K562 (cell line): ENCODE measurements at regions not wholly inside any gene's neighbourhood (a gene's known extent, or its start where the extent isn't known, plus 50 kb on each side); places are given as distances from the start of the nearest gene placed in this dataset.

Experiments
- ATAC-seq: fragments of 200-7000 bp; cut with Tn5 transposase; 3 replicates; pipeline ENCODE4 v1.9.1; 2020; ENCODE audit warnings: moderate library complexity
- BruUV-seq: library from RNA; stranded (reverse); fragments of 400-500 nt; replicated peaks from 2 replicates; lab custom pipeline; 2021; lab: Mats Ljungman, UMichigan
- CTCF ChIA-PET: fragments of 300-600 bp; formaldehyde crosslinking; extraction: SDS; loops from one replicate; lab custom pipeline; 2021; ENCODE audit warnings: low intra/inter-chr PET ratio; lab: Yijun Ruan, JAX
- POLR2A ChIA-PET: fragments of 300-600, 350-650 bp; sonication (Branson Sonifier 250); formaldehyde crosslinking; extraction: SDS; loops from one replicate; lab custom pipeline; 2021; ENCODE audit warnings: antibody characterized with exemption, inconsistent platforms; lab: Yijun Ruan, JAX
- DNase-seq, 4 experiments: peaks; one replicate each; pipeline versions ENCODE4 v3.0.0 to v3.0.0-alpha.2; 2011 to 2018; ENCODE audit warnings: low spot score in 3 of 4, mixed read lengths in 3 of 4; ENCODE audit errors: extremely low read depth in 1 of 4
- FAIRE-seq: peaks from 2 replicates; lab custom pipeline; 2011; peaks lifted over from hg19 to GRCh38; lab: Jason Lieb, UNC
- H2AFZ ChIP-seq: 2 replicates; pipeline ENCODE4 v1.6.0; 2011; ENCODE audit warnings: low read depth, low read length, control low read depth, inconsistent platforms
- H3K27ac ChIP-seq: fragments of 200-600 bp; 3 replicates; pipeline ENCODE4 v1.8.0; 2011; ENCODE audit warnings: low read depth, mild to moderate bottlenecking, control low read depth, inconsistent platforms, low read length, moderate library complexity, mixed read lengths; ENCODE audit errors: extremely low read depth
- H3K27me3 ChIP-seq, 2 experiments: fragments of 300-600 bp in 1 of 2; 2 replicates in 1 of 2; 3 replicates in 1 of 2; pipeline versions ENCODE4 v1.6.0 to v1.8.0; 2011; ENCODE audit warnings: inconsistent platforms in 2 of 2, low read length in 2 of 2, mild to moderate bottlenecking in 1 of 2, mixed read lengths in 1 of 2, moderate library complexity in 1 of 2; ENCODE audit not compliant: control insufficient read depth in 2 of 2, insufficient read depth in 2 of 2
- H3K36me3 ChIP-seq: fragments of 300-600 bp; 3 replicates; pipeline ENCODE4 v1.8.0; 2011; ENCODE audit warnings: mild to moderate bottlenecking, low read length, inconsistent platforms; ENCODE audit not compliant: control insufficient read depth, insufficient read depth
- H3K4me1 ChIP-seq, 2 experiments: fragments of 200-600 bp in 1 of 2; replicated peaks in 1 of 2; 2 replicates in 1 of 2; 3 replicates in 1 of 2; pipeline versions ENCODE4 v1.5.1 to v1.8.0; 2011; ENCODE audit warnings: inconsistent platforms in 2 of 2, low read length in 2 of 2, mild to moderate bottlenecking in 1 of 2, mixed read lengths in 1 of 2, moderate library complexity in 1 of 2; ENCODE audit not compliant: control insufficient read depth in 2 of 2, insufficient read depth in 2 of 2
- H3K4me2 ChIP-seq: 2 replicates; pipeline ENCODE4 v1.6.1; 2011; ENCODE audit warnings: low read length, control low read depth, inconsistent platforms, mixed read lengths; ENCODE audit not compliant: insufficient read depth
- H3K4me3 ChIP-seq: fragments of 200-600 bp; sonication (generic), shearing (Covaris generic); 2 replicates; pipeline ENCODE4 v1.5.1; 2016; ENCODE audit warnings: control low read depth, inconsistent platforms
- H3K79me2 ChIP-seq: fragments of 200-600 bp; 3 replicates; pipeline ENCODE4 v1.8.0; 2011; ENCODE audit warnings: low read length, inconsistent platforms; ENCODE audit not compliant: control insufficient read depth, insufficient read depth
- H3K9ac ChIP-seq, 2 experiments: 2 replicates each; pipeline versions ENCODE4 v1.6.0 to v1.6.1; 2011; ENCODE audit warnings: low read depth in 2 of 2, low read length in 2 of 2, control low read depth in 1 of 2, inconsistent platforms in 1 of 2, mild to moderate bottlenecking in 1 of 2, mixed read lengths in 1 of 2; ENCODE audit not compliant: insufficient read depth in 1 of 2
- H3K9me1 ChIP-seq: one replicate; pipeline ENCODE4 v1.6.0; 2011; ENCODE audit warnings: inconsistent platforms, mild to moderate bottlenecking, low read length, moderate library complexity; ENCODE audit not compliant: control insufficient read depth, insufficient read depth
- H3K9me3 ChIP-seq: replicated peaks from 2 replicates; pipeline ENCODE4 v1.5.1; 2011; ENCODE audit warnings: low read depth, low read length, inconsistent platforms; ENCODE audit not compliant: control insufficient read depth, insufficient read depth
- H4K20me1 ChIP-seq: replicated peaks from 2 replicates; pipeline ENCODE4 v1.6.1; 2011; ENCODE audit warnings: low read length, inconsistent platforms, mixed read lengths; ENCODE audit not compliant: control insufficient read depth, insufficient read depth
- ATF7 ChIP-seq: fragments of 450-650 bp; IDR thresholded peaks from 2 replicates; pipeline ENCODE4 v1.7.1; 2014; ENCODE audit warnings: mild to moderate bottlenecking, moderate library complexity
- BRF1 ChIP-seq: IDR thresholded peaks from 3 replicates; pipeline ENCODE4 v1.6.1; 2011; ENCODE audit warnings: borderline replicate concordance, mild to moderate bottlenecking; ENCODE audit not compliant: insufficient read length; ENCODE audit errors: extremely low read depth
- ETS2 ChIP-seq: IDR thresholded peaks from 2 replicates; pipeline ENCODE4 v1.6.1; 2016; ENCODE audit warnings: borderline replicate concordance, missing genetic modification characterization, mild to moderate bottlenecking, moderate library complexity, missing compliant biosample characterization; ENCODE audit not compliant: poor library complexity, severe bottlenecking
- HMG20B ChIP-seq: fragments of 250-450 bp; sonication (Bioruptor Pico); IDR thresholded peaks from 2 replicates; pipeline ENCODE4 v1.5.0; 2021; ENCODE audit warnings: mild to moderate bottlenecking
- HNRNPLL ChIP-seq: fragments of 200-400 bp; formaldehyde crosslinking; IDR thresholded peaks from 2 replicates; pipeline ENCODE4 v1.6.1; 2017; ENCODE audit warnings: low read length, low read depth, mild to moderate bottlenecking; ENCODE audit not compliant: poor library complexity, severe bottlenecking
- NFATC3 ChIP-seq: fragments of 450-650 bp; IDR thresholded peaks from 2 replicates; pipeline ENCODE4 v1.6.1; 2017; ENCODE audit warnings: mild to moderate bottlenecking
- NFIX ChIP-seq: fragments of 250-450 bp; sonication (Bioruptor Pico); IDR thresholded peaks from 2 replicates; pipeline ENCODE4 v1.4.0; 2020; ENCODE audit warnings: low read depth, mild to moderate bottlenecking, moderate library complexity
- NR1H2 ChIP-seq: sonication (generic); formaldehyde crosslinking; IDR thresholded peaks from 2 replicates; pipeline ENCODE4 v1.4.0; 2020; ENCODE audit warnings: mild to moderate bottlenecking, missing genetic modification reagents
- SRSF7 ChIP-seq: fragments of 200-400 bp; formaldehyde crosslinking; optimal IDR thresholded peaks from 2 replicates; pipeline ENCODE3; 2017; ENCODE audit warnings: mild to moderate bottlenecking, low read depth, low read length
- TBL1XR1 ChIP-seq, 2 experiments: IDR thresholded peaks; 2 replicates each; pipeline ENCODE4 v1.6.1; 2012; ENCODE audit warnings: improper control_type of control experiment in 2 of 2, low read length in 2 of 2, mild to moderate bottlenecking in 1 of 2
- TCFL5 ChIP-seq: fragments of 250-450 bp; sonication (Bioruptor Pico); conservative IDR thresholded peaks from 2 replicates; pipeline ENCODE4 v1.6.1; 2021; ENCODE audit warnings: mild to moderate bottlenecking, moderate library complexity, matching md5 sums
- ZBTB8A ChIP-seq: fragments of 450-650 bp; IDR thresholded peaks from 2 replicates; pipeline ENCODE4 v1.6.1; 2018; ENCODE audit warnings: mild to moderate bottlenecking, moderate library complexity; ENCODE audit not compliant: partially characterized antibody
- ZNF384 ChIP-seq: IDR thresholded peaks from 2 replicates; pipeline ENCODE4 v1.6.1; 2012; ENCODE audit warnings: low read depth, low read length, improper control_type of control experiment
- WGBS: fragments of 100-300 bp; shearing (Covaris generic); methylation state at CpG from one replicate; pipeline ENCODE4 v1.1.6; 2016; ENCODE audit warnings: low coverage, mixed read lengths; ENCODE audit not compliant: insufficient coverage; ENCODE audit errors: missing lambda C conversion rate; 5-methylcytosine and 5-hydroxymethylcytosine counted together
- in situ Hi-C: fragments of 300-500 bp; cut with MboI; formaldehyde crosslinking; loops from 4 replicates; pipeline ENCODE4 v1.15.0; 2018; ENCODE audit warnings: inconsistent platforms, mixed read lengths
- intact Hi-C: fragments of 100-400 bp; cut with micrococcal nuclease; formaldehyde crosslinking; loops from 2 replicates; pipeline ENCODE4 v1.14.2; 2022
- TF ChIP-seq, protein P1 (sequence below): sonication (generic); formaldehyde crosslinking; IDR thresholded peaks from 2 replicates; pipeline ENCODE4 v1.8.0; 2022; ENCODE audit warnings: mild to moderate bottlenecking, missing genetic modification reagents

DNA sequence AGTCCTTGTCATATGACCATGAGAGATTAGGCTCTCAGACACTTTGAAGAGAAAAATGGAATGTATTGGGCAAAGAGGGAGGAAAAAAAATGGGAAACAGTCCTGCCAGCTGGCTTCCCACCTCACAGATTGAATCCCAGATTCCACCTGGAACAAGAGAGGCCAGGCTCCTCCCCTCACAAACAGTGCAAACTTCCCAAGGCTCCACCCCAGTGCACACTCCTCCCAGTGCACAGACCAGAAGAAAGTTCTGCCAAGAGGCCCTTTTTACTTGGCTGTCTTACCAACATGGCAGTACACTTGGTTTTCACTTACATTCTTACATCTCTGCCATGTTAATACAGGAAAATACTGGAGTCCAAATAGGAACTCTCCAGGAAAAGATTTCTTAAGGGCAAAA, 202.3 kb downstream of the AHR start (continued):
- TF ChIP-seq, protein P1, sequence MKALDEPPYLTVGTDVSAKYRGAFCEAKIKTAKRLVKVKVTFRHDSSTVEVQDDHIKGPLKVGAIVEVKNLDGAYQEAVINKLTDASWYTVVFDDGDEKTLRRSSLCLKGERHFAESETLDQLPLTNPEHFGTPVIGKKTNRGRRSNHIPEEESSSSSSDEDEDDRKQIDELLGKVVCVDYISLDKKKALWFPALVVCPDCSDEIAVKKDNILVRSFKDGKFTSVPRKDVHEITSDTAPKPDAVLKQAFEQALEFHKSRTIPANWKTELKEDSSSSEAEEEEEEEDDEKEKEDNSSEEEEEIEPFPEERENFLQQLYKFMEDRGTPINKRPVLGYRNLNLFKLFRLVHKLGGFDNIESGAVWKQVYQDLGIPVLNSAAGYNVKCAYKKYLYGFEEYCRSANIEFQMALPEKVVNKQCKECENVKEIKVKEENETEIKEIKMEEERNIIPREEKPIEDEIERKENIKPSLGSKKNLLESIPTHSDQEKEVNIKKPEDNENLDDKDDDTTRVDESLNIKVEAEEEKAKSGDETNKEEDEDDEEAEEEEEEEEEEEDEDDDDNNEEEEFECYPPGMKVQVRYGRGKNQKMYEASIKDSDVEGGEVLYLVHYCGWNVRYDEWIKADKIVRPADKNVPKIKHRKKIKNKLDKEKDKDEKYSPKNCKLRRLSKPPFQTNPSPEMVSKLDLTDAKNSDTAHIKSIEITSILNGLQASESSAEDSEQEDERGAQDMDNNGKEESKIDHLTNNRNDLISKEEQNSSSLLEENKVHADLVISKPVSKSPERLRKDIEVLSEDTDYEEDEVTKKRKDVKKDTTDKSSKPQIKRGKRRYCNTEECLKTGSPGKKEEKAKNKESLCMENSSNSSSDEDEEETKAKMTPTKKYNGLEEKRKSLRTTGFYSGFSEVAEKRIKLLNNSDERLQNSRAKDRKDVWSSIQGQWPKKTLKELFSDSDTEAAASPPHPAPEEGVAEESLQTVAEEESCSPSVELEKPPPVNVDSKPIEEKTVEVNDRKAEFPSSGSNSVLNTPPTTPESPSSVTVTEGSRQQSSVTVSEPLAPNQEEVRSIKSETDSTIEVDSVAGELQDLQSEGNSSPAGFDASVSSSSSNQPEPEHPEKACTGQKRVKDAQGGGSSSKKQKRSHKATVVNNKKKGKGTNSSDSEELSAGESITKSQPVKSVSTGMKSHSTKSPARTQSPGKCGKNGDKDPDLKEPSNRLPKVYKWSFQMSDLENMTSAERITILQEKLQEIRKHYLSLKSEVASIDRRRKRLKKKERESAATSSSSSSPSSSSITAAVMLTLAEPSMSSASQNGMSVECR (CRISPR knock-in tag), result no peak
- TF ChIP-seq HMG20B (CRISPR knock-in tag), result no peak
- no peak for TF ChIP-seq TCFL5
- TF ChIP-seq HNRNPLL, result no peak
- TF ChIP-seq BRF1, result no peak
- TF ChIP-seq NFATC3, result no peak
- TF ChIP-seq, all 486 proteins: peak for 0

DNA sequence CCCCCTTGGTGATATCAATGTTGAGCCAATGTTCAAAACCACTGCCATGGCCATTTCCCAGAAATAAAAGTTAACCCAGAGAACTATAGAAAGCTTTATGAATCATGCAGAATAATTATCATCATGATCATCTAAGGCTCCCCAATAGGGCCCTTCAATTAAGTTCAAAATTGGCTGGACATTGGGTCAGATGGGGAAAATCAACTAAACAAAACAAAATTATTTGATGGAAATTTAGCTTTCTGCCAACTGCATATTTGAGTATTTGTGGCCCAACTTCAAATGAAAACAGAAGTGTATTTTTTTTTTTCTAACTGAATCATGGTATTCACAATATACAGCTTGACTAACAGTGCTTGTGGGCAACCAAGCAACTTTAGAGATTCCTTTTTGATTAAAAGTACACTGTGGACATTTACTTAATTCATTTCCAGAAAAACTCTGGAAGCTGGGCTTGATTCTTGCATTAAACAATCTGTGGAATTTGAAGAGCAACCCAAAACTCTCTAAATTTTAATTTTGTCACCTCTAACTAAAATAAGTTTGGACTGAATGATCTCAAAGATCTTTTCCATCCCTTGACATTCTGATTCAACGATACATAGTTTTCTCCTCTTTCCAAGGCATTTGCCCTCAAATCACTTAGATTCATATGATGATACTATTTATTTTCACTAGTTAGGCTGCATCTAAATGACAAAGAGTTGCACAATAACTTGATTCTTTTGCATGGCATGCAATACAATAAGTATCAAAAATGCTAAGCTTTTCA, 203.2 kb downstream of the AHR start:
- FAIRE-seq (no peak), DNase-seq (no peak), ATAC-seq (no peak)
- intact Hi-C loops, result no loop called here
- H3K27me3 ChIP-seq, result no peaks in the 10 kb centered on the region
- 11% methylated on average over 1 of the region's 1 CpG for WGBS
- H3K79me2 ChIP-seq, result no peaks in the 10 kb centered on the region
- no peak overlapping the region for H2AFZ ChIP-seq
- ChIA-PET CTCF (no interaction called here), POLR2A (no interaction called here)
- H3K36me3 ChIP-seq, result no peaks in the 10 kb centered on the region
- no peaks in the 10 kb centered on the region for H3K9me1 ChIP-seq
- no peak overlapping the region for H3K4me2 ChIP-seq
- no TSS peak for BruUV-seq
- H3K9ac ChIP-seq, result no peak overlapping the region
- H4K20me1 ChIP-seq, result no peaks in the 10 kb centered on the region
- no peaks in the 10 kb centered on the region for H3K4me1 ChIP-seq
- in situ Hi-C loops, result no loop called here
- H3K4me3 ChIP-seq, result no peak overlapping the region
- H3K9me3 ChIP-seq, result no peaks in the 10 kb centered on the region; the same call in 1 of the 2 replicates
- no peak overlapping the region for H3K27ac ChIP-seq
- TF ChIP-seq NFIX (CRISPR knock-in tag) (no peak), SRSF7 (no peak), ZNF384 (no peak), TBL1XR1 (IDR thresholded peaks at IDR 0.05; ENCODE audit: low read length in 2 of 2) (no peak), ETS2 (tag) (no peak), NR1H2 (no peak), ZBTB8A (no peak), ATF7 (no peak)
- TF ChIP-seq, all 486 proteins: peak for 0
